HEK293T (cell line): ENCODE measurements at regions not wholly inside any gene's neighbourhood (a gene's known extent, or its start where the extent isn't known, plus 50 kb on each side); places are given as distances from the start of the nearest gene placed in this dataset.
"Not testable (repeated sequence)": the region's sequence is repeated elsewhere in the genome, so short reads cannot be mapped to it uniquely, and the experiment has no call there.

Experiments
- CTCF ChIA-PET: fragments of 350-600 bp; formaldehyde crosslinking; extraction: SDS; loops from one replicate; lab custom pipeline; 2021; ENCODE audit warnings: antibody characterized with exemption, inconsistent platforms; lab: Yijun Ruan, JAX
- POLR2A ChIA-PET: fragments of 350-600 bp; formaldehyde crosslinking; extraction: SDS; loops from one replicate; lab custom pipeline; 2020; ENCODE audit warnings: antibody characterized with exemption, inconsistent platforms; lab: Yijun Ruan, JAX
- DNase-seq: peaks from one replicate; pipeline ENCODE4 v3.0.0; 2012; ENCODE audit warnings: mixed read lengths; ENCODE audit errors: extremely low spot score
- ARNT ChIP-seq: fragments of 450-650 bp; IDR thresholded peaks from 2 replicates; pipeline ENCODE4 v1.6.1; 2017; ENCODE audit warnings: mild to moderate bottlenecking
- BHLHE40 ChIP-seq: fragments of 450-650 bp; IDR thresholded peaks from 2 replicates; pipeline ENCODE4 v1.6.1; 2016; ENCODE audit warnings: mild to moderate bottlenecking, moderate library complexity, borderline replicate concordance
- CTBP1 ChIP-seq: fragments of 450-650 bp; IDR thresholded peaks from 2 replicates; pipeline ENCODE4 v1.6.1; 2016; ENCODE audit warnings: borderline replicate concordance
- ELF4 ChIP-seq: fragments of 450-650 bp; IDR thresholded peaks from 2 replicates; pipeline ENCODE4 v1.6.1; 2017; ENCODE audit warnings: antibody characterized with exemption
- FOXA1 ChIP-seq: fragments of 450-650 bp; IDR thresholded peaks from 2 replicates; pipeline ENCODE4 v1.6.1; 2016; ENCODE audit warnings: mild to moderate bottlenecking
- FOXK2 ChIP-seq: fragments of 450-650 bp; IDR thresholded peaks from 2 replicates; pipeline ENCODE4 v1.6.1; 2016; ENCODE audit warnings: mild to moderate bottlenecking
- FOXM1 ChIP-seq: fragments of 450-650 bp; IDR thresholded peaks from 2 replicates; pipeline ENCODE4 v1.6.1; 2017; ENCODE audit warnings: mild to moderate bottlenecking, borderline replicate concordance
- HDGF ChIP-seq: fragments of 450-650 bp; IDR thresholded peaks from 2 replicates; pipeline ENCODE4 v1.6.1; 2017; ENCODE audit warnings: antibody characterized with exemption, borderline replicate concordance
- L3MBTL2 ChIP-seq: fragments of 450-650 bp; conservative IDR thresholded peaks from 2 replicates; pipeline ENCODE4 v1.6.1; 2016; ENCODE audit warnings: mild to moderate bottlenecking
- LEF1 ChIP-seq: fragments of 450-650 bp; IDR thresholded peaks from 2 replicates; pipeline ENCODE4 v1.6.1; 2017; ENCODE audit warnings: mild to moderate bottlenecking, borderline replicate concordance
- NFRKB ChIP-seq: fragments of 450-650 bp; IDR thresholded peaks from 2 replicates; pipeline ENCODE4 v1.6.1; 2016; ENCODE audit warnings: mild to moderate bottlenecking, moderate library complexity
- PKNOX1 ChIP-seq: fragments of 450-650 bp; IDR thresholded peaks from 2 replicates; pipeline ENCODE4 v1.6.1; 2016
- SP1 ChIP-seq: fragments of 450-650 bp; IDR thresholded peaks from 2 replicates; pipeline ENCODE4 v1.6.1; 2017
- SUZ12 ChIP-seq: fragments of 450-650 bp; IDR thresholded peaks from 2 replicates; pipeline ENCODE4 v1.6.1; 2016; ENCODE audit warnings: mild to moderate bottlenecking
- TARDBP ChIP-seq: fragments of 450-650 bp; IDR thresholded peaks from 2 replicates; pipeline ENCODE4 v1.6.1; 2016
- ZNF384 ChIP-seq: fragments of 450-650 bp; IDR thresholded peaks from 2 replicates; pipeline ENCODE4 v1.6.1; 2016

- DNase-seq: no peak
- ChIA-PET POLR2A (no interaction called here), CTCF (no interaction called here)
- TF ChIP-seq NFRKB (no peak), FOXA1 (no peak), ARNT (no peak)
Measured at GRCh38 chr4:137739391-137739790, 207.1 kb upstream of the PCDH18 start.

- POLR2A ChIA-PET: no interaction called here
- CTCF ChIA-PET: no interaction called here
- no peak for TF ChIP-seq ZNF384
- TF ChIP-seq FOXM1: no peak
- no peak for TF ChIP-seq L3MBTL2
- TF ChIP-seq FOXA1: no peak
- TF ChIP-seq ARNT: no peak
- TF ChIP-seq TARDBP: no peak
- no peak for TF ChIP-seq LEF1
- no peak for TF ChIP-seq SP1
- no peak for TF ChIP-seq SUZ12
- TF ChIP-seq CTBP1: no peak
- TF ChIP-seq NFRKB: no peak
- TF ChIP-seq FOXK2: no peak
- no peak for TF ChIP-seq PKNOX1
- no peak for DNase-seq
Measured at GRCh38 chr4:137738375-137738990, 206.2 kb upstream of the PCDH18 start.

- DNase-seq: no peak
Measured at GRCh38 chr4:137735561-137736104, 203.3 kb upstream of the PCDH18 start.

GRCh38 chr4:137733174-137734141 is 201.2 kb upstream of the PCDH18 start:
- CTCF ChIA-PET, POLR2A ChIA-PET: not testable (repeated sequence)
- peak; percentile 46 for DNase-seq

More at GRCh38 chr4:137735561-137736104, 203.3 kb upstream of the PCDH18 start:
- TF ChIP-seq SUZ12 (no peak), TARDBP (no peak), HDGF (no peak), FOXK2 (no peak)
- ChIA-PET POLR2A (no interaction called here), CTCF (interaction anchor here (0.7 kb wide), 2 partner anchors 447 to 1202 kb away, joined by 3 read pairs; no protein-coding TSS in a partner anchor)

GRCh38 chr4:137722910-137723309 is 190.6 kb upstream of the PCDH18 start:
- no peak for DNase-seq
- ChIA-PET POLR2A (no interaction called here), CTCF (no interaction called here)
- TF ChIP-seq ELF4 (no peak), LEF1 (no peak), FOXK2 (no peak), ZNF384 (no peak), SUZ12 (no peak), PKNOX1 (no peak)

GRCh38 chr4:137711502-137711901 is 179.2 kb upstream of the PCDH18 start:
- no peak for TF ChIP-seq ZNF384
- TF ChIP-seq SP1: no peak
- no peak for TF ChIP-seq BHLHE40
- no peak for TF ChIP-seq CTBP1
- no peak for TF ChIP-seq L3MBTL2
- no peak for TF ChIP-seq ELF4
- TF ChIP-seq HDGF: no peak
- no peak for TF ChIP-seq ARNT
- TF ChIP-seq TARDBP: no peak
- POLR2A ChIA-PET: no interaction called here
- no peak for DNase-seq
- CTCF ChIA-PET: no interaction called here

- no peak for TF ChIP-seq NFRKB
- TF ChIP-seq HDGF: no peak
- TF ChIP-seq ELF4: no peak
- TF ChIP-seq L3MBTL2: no peak
- no peak for TF ChIP-seq TARDBP
- no peak for TF ChIP-seq LEF1
- TF ChIP-seq FOXA1: no peak
- TF ChIP-seq ARNT: no peak
- no peak for TF ChIP-seq BHLHE40
- TF ChIP-seq ZNF384: no peak
- TF ChIP-seq FOXK2: no peak
- TF ChIP-seq PKNOX1: no peak
- no peak for TF ChIP-seq SUZ12
- TF ChIP-seq CTBP1: no peak
- TF ChIP-seq FOXM1: no peak
- TF ChIP-seq SP1: no peak
- CTCF ChIA-PET: interaction anchor here (0.6 kb wide), 1 partner anchor 1551 kb away, joined by 4 read pairs; no protein-coding TSS in a partner anchor
- DNase-seq: no peak
- POLR2A ChIA-PET: no interaction called here
Measured at GRCh38 chr4:137707626-137708025, 175.3 kb upstream of the PCDH18 start.
